GM12878 (cell line): ENCODE measurements at regions not wholly inside any gene's neighbourhood (a gene's known extent, or its start where the extent isn't known, plus 50 kb on each side); places are given as distances from the start of the nearest gene placed in this dataset.
A peak's percentile ranks its signal among the peaks of the same experiment; 100 is the strongest.

ENCODE experiments used
- ATAC-seq: fragments of 200-7000 bp; cut with Tn5 transposase; 3 replicates; pipeline ENCODE4 v1.9.1; 2020; ENCODE audit warnings: mild to moderate bottlenecking, moderate library complexity
- BruUV-seq: library from RNA; stranded (reverse); fragments of 400-500 nt; replicated peaks from 2 replicates; lab custom pipeline; 2021; lab: Mats Ljungman, UMichigan
- CTCF ChIA-PET: fragments of 300-600 bp; sonication (Branson Sonifier 250); formaldehyde crosslinking; extraction: SDS; loops from one replicate; lab custom pipeline; 2021; ENCODE audit warnings: inconsistent platforms; lab: Yijun Ruan, JAX
- POLR2A ChIA-PET: fragments of 350-600 bp; formaldehyde crosslinking; extraction: SDS; loops from one replicate; lab custom pipeline; 2021; ENCODE audit warnings: inconsistent platforms; lab: Charles Lee
- RAD21 ChIA-PET: fragments of 300-600 bp; sonication (Branson Sonifier 250); formaldehyde crosslinking; loops from one replicate; lab custom pipeline; 2023; ENCODE audit warnings: antibody characterized with exemption; ENCODE audit not compliant: unreplicated experiment; lab: Charles Lee
- SMC1A ChIA-PET: fragments of 300-600 bp; sonication (Branson Sonifier 250); formaldehyde crosslinking; loops from one replicate; lab custom pipeline; 2023; ENCODE audit not compliant: unreplicated experiment, uncharacterized antibody; lab: Charles Lee
- DNase-seq: peaks from one replicate; pipeline ENCODE4 v3.0.0-alpha.2; 2011; ENCODE audit warnings: low read depth, low spot score
- FAIRE-seq: peaks from 3 replicates; lab custom pipeline; 2011; peaks lifted over from hg19 to GRCh38; lab: Jason Lieb, UNC
- H2AFZ ChIP-seq: 2 replicates; pipeline ENCODE4 v1.6.0; 2011; ENCODE audit warnings: low read depth, low read length, control low read depth; ENCODE audit not compliant: control insufficient read depth
- H3K27ac ChIP-seq: 2 replicates; pipeline ENCODE4 v1.5.1; 2011; ENCODE audit warnings: control low read depth; ENCODE audit not compliant: control insufficient read depth, insufficient read depth
- H3K27me3 ChIP-seq, 2 experiments: replicated peaks in 1 of 2; 2 replicates each; pipeline versions ENCODE4 v1.6.0 to v1.6.1; 2011; ENCODE audit warnings: low read length in 1 of 2; ENCODE audit not compliant: control insufficient read depth in 2 of 2, insufficient read depth in 2 of 2
- H3K36me3 ChIP-seq, 2 experiments: 2 replicates each; pipeline ENCODE4 v1.5.1; 2011; ENCODE audit warnings: low read length in 1 of 2; ENCODE audit not compliant: control insufficient read depth in 2 of 2, insufficient read depth in 2 of 2
- H3K4me1 ChIP-seq: 2 replicates; pipeline ENCODE4 v1.6.1; 2011; ENCODE audit warnings: mild to moderate bottlenecking, low read length, moderate library complexity, mixed read lengths; ENCODE audit not compliant: control insufficient read depth, insufficient read depth
- H3K4me2 ChIP-seq: 2 replicates; pipeline ENCODE4 v1.6.0; 2011; ENCODE audit warnings: control low read depth; ENCODE audit not compliant: control insufficient read depth, insufficient read depth
- H3K4me3 ChIP-seq: fragments of 200-600 bp; sonication (generic); 2 replicates; pipeline ENCODE4 v1.5.1; 2016
- H3K79me2 ChIP-seq: 2 replicates; pipeline ENCODE4 v1.6.0; 2011; ENCODE audit warnings: low read length; ENCODE audit not compliant: control insufficient read depth, insufficient read depth
- H3K9ac ChIP-seq: 2 replicates; pipeline ENCODE4 v1.8.0; 2011; ENCODE audit warnings: low read length, control low read depth, mixed read lengths; ENCODE audit not compliant: control insufficient read depth, insufficient read depth
- H3K9me3 ChIP-seq: replicated peaks from 3 replicates; pipeline ENCODE4 v1.5.1; 2011; ENCODE audit warnings: mild to moderate bottlenecking, low read length; ENCODE audit not compliant: control insufficient read depth, insufficient read depth
- H4K20me1 ChIP-seq: 2 replicates; pipeline ENCODE4 v1.6.0; 2011; ENCODE audit not compliant: control insufficient read depth, insufficient read depth
- HCFC1 ChIP-seq: fragments of 150-350 bp; IDR thresholded peaks from 2 replicates; pipeline ENCODE4 v1.6.1; 2014; ENCODE audit warnings: low read length
- KLF5 ChIP-seq: fragments of 450-650 bp; IDR thresholded peaks from 2 replicates; pipeline ENCODE4 v1.6.1; 2014; ENCODE audit warnings: mild to moderate bottlenecking; ENCODE audit not compliant: partially characterized antibody
- MTA3 ChIP-seq: IDR thresholded peaks from 2 replicates; pipeline ENCODE4 v1.6.1; 2012; ENCODE audit warnings: low read length, inconsistent platforms, borderline replicate concordance
- RFX5 ChIP-seq: IDR thresholded peaks from 2 replicates; pipeline ENCODE4 v1.6.1; 2011; ENCODE audit warnings: low read depth, low read length, improper control_type of control experiment
- SP1 ChIP-seq: IDR thresholded peaks from one replicate; pipeline ENCODE4 v1.6.1; 2011; ENCODE audit warnings: low read depth, low read length
- SRF ChIP-seq, 2 experiments: IDR thresholded peaks; 2 replicates each; pipeline ENCODE4 v1.6.1; 2011; ENCODE audit warnings: low read depth in 2 of 2, low read length in 2 of 2, mild to moderate bottlenecking in 1 of 2, moderate library complexity in 1 of 2
- STAT1 ChIP-seq: fragments of 450-650 bp; conservative IDR thresholded peaks from 2 replicates; pipeline ENCODE4 v1.6.1; 2014; ENCODE audit warnings: antibody characterized with exemption, mild to moderate bottlenecking
- TAF1 ChIP-seq: IDR thresholded peaks from 2 replicates; pipeline ENCODE4 v1.6.1; 2011; ENCODE audit warnings: mild to moderate bottlenecking, low read depth, low read length, borderline replicate concordance
- ZNF207 ChIP-seq: fragments of 450-650 bp; IDR thresholded peaks from 2 replicates; pipeline ENCODE4 v1.6.1; 2014; ENCODE audit warnings: antibody characterized with exemption, mild to moderate bottlenecking, borderline replicate concordance
- WGBS: methylation state at CpG from one replicate; pipeline ENCODE4 v1.1.6; 2016; ENCODE audit warnings: low lambda C conversion rate; ENCODE audit not compliant: insufficient replicate concordance, insufficient coverage; ENCODE audit errors: missing lambda C conversion rate; 5-methylcytosine and 5-hydroxymethylcytosine counted together
- in situ Hi-C: fragments of 300-500 bp; cut with MboI; formaldehyde crosslinking; loops from 9 replicates; pipeline ENCODE4 v1.14.3; 2018; ENCODE audit warnings: mixed read lengths
- intact Hi-C: fragments of 100-400 bp; cut with micrococcal nuclease; formaldehyde crosslinking; loops from one replicate; pipeline ENCODE4 v1.14.2; 2022; ENCODE audit not compliant: unreplicated experiment
- TF ChIP-seq, protein P1 (sequence below): IDR thresholded peaks from 2 replicates; pipeline ENCODE4 v1.6.1; 2012; ENCODE audit warnings: low read depth, low read length, improper control_type of control experiment
- TF ChIP-seq, protein P2 (sequence below): fragments of 450-650 bp; formaldehyde crosslinking; IDR thresholded peaks from 2 replicates; pipeline ENCODE4 v1.5.0; 2022; ENCODE audit warnings: mild to moderate bottlenecking, missing genetic modification characterization

DNA sequence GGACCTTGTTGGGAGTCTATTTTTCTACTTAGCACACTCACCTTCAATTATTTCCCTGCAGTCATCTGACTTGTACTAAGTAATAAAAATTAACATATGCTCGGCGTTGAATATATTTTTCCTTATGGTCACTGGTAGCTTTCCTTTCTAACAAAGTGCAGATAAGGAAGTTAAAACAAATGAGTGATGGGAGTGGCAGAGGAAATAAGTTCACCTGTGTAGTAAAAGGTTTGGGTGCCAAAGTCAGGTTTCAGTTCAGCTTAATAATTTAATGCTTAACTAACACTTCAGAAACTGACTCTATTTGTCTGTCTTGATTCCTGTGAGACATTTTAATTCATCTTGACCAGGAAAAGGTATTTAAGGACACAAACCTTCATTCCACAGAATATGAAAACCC, 184.4 kb downstream of the PCDH7 start:
- peak; percentile 75 for ATAC-seq
- ChIA-PET CTCF (interaction anchor here (1.1 to 1.6 kb wide), 2 partner anchors 11 to 12 kb away, joined by 3 to 4 read pairs; no protein-coding TSS in a partner anchor), POLR2A (no interaction called here), SMC1A (no interaction called here), RAD21 (no interaction called here)
- intact Hi-C loops = no loop called here
- in situ Hi-C loops = no loop called here
- H3K79me2 ChIP-seq = no peaks in the 10 kb centered on the region
- TF ChIP-seq, protein P1, sequence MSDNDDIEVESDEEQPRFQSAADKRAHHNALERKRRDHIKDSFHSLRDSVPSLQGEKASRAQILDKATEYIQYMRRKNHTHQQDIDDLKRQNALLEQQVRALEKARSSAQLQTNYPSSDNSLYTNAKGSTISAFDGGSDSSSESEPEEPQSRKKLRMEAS = no peak
- TF ChIP-seq, protein P2, sequence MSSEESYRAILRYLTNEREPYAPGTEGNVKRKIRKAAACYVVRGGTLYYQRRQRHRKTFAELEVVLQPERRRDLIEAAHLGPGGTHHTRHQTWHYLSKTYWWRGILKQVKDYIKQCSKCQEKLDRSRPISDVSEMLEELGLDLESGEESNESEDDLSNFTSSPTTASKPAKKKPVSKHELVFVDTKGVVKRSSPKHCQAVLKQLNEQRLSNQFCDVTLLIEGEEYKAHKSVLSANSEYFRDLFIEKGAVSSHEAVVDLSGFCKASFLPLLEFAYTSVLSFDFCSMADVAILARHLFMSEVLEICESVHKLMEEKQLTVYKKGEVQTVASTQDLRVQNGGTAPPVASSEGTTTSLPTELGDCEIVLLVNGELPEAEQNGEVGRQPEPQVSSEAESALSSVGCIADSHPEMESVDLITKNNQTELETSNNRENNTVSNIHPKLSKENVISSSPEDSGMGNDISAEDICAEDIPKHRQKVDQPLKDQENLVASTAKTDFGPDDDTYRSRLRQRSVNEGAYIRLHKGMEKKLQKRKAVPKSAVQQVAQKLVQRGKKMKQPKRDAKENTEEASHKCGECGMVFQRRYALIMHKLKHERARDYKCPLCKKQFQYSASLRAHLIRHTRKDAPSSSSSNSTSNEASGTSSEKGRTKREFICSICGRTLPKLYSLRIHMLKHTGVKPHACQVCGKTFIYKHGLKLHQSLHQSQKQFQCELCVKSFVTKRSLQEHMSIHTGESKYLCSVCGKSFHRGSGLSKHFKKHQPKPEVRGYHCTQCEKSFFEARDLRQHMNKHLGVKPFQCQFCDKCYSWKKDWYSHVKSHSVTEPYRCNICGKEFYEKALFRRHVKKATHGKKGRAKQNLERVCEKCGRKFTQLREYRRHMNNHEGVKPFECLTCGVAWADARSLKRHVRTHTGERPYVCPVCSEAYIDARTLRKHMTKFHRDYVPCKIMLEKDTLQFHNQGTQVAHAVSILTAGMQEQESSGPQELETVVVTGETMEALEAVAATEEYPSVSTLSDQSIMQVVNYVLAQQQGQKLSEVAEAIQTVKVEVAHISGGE (CRISPR knock-in tag) = no peak
- TF ChIP-seq STAT1 (no peak), ZNF207 (no peak), KLF5 (no peak), RFX5 (no peak), HCFC1 (no peak), TAF1 (no peak), SP1 (no peak), SRF (IDR thresholded peaks at IDR 0.05; ENCODE audit: low read depth in 2 of 2, low read length in 2 of 2) (no peak), MTA3 (no peak)
- DNase-seq = no peak
- H3K9ac ChIP-seq = no peak overlapping the region
- no TSS peak for BruUV-seq
- no peaks in the 10 kb centered on the region for H3K27me3 ChIP-seq
- no peak overlapping the region for H2AFZ ChIP-seq
- no peaks in the 10 kb centered on the region for H3K4me1 ChIP-seq
- H3K4me2 ChIP-seq = no peak overlapping the region
- H4K20me1 ChIP-seq = no peaks in the 10 kb centered on the region
- H3K4me3 ChIP-seq = no peak overlapping the region
- H3K27ac ChIP-seq = no peak overlapping the region
- WGBS = 92% methylated on average over 2 of the region's 2 CpGs
- no peaks in the 10 kb centered on the region for H3K36me3 ChIP-seq
- no peak for FAIRE-seq
- no peaks in the 10 kb centered on the region for H3K9me3 ChIP-seq
